SK-N-SH treated with all-trans-retinoic acid at 6 μM for 48 hours (cell line): ENCODE measurements at regions not wholly inside any gene's neighbourhood (a gene's known extent, or its start where the extent isn't known, plus 50 kb on each side); places are given as distances from the start of the nearest gene placed in this dataset.

ENCODE experiments used
- ARNTL ChIP-seq: fragments of 450-650 bp; formaldehyde crosslinking; IDR thresholded peaks from 2 replicates; pipeline ENCODE4 v1.5.0; 2020; ENCODE audit warnings: low read depth, mild to moderate bottlenecking, moderate library complexity, borderline replicate concordance
- CREB5 ChIP-seq: fragments of 250-450 bp; sonication (Bioruptor Pico); IDR thresholded peaks from 2 replicates; pipeline ENCODE4 v1.5.1; 2020; ENCODE audit warnings: low read depth, mild to moderate bottlenecking, moderate library complexity
- CSDC2 ChIP-seq: fragments of 250-450 bp; sonication (Bioruptor Pico); IDR thresholded peaks from 2 replicates; pipeline ENCODE4 v1.5.0; 2020; ENCODE audit warnings: mild to moderate bottlenecking, moderate library complexity
- GLIS3 ChIP-seq: fragments of 250-450 bp; sonication (Bioruptor Pico); IDR thresholded peaks from 2 replicates; pipeline ENCODE4 v1.5.0; 2020; ENCODE audit warnings: mild to moderate bottlenecking, moderate library complexity
- TCF4 ChIP-seq: fragments of 250-450 bp; sonication (Bioruptor Pico); IDR thresholded peaks from 2 replicates; pipeline ENCODE4 v1.8.0; 2021; ENCODE audit warnings: mild to moderate bottlenecking, moderate library complexity, borderline replicate concordance
- TOX ChIP-seq: fragments of 250-450 bp; sonication (Bioruptor Pico); IDR thresholded peaks from 2 replicates; pipeline ENCODE4 v1.8.0; 2021; ENCODE audit warnings: mild to moderate bottlenecking, moderate library complexity, borderline replicate concordance
- ZFP3 ChIP-seq: fragments of 250-450 bp; sonication (Bioruptor Pico); IDR thresholded peaks from 2 replicates; pipeline ENCODE4 v1.5.0; 2020; ENCODE audit warnings: mild to moderate bottlenecking, moderate library complexity
- ZFP30 ChIP-seq: fragments of 450-650 bp; formaldehyde crosslinking; IDR thresholded peaks from 2 replicates; pipeline ENCODE4 v1.5.0; 2022; ENCODE audit warnings: mild to moderate bottlenecking, moderate library complexity
- ZNF8 ChIP-seq: fragments of 450-650 bp; formaldehyde crosslinking; IDR thresholded peaks from 2 replicates; pipeline ENCODE4 v1.5.0; 2020; ENCODE audit warnings: mild to moderate bottlenecking, moderate library complexity
- TF ChIP-seq, protein P1 (sequence below): fragments of 250-450 bp; sonication (Bioruptor Pico); IDR thresholded peaks from 2 replicates; pipeline ENCODE4 v1.8.0; 2020; ENCODE audit warnings: mild to moderate bottlenecking, moderate library complexity, borderline replicate concordance

DNA sequence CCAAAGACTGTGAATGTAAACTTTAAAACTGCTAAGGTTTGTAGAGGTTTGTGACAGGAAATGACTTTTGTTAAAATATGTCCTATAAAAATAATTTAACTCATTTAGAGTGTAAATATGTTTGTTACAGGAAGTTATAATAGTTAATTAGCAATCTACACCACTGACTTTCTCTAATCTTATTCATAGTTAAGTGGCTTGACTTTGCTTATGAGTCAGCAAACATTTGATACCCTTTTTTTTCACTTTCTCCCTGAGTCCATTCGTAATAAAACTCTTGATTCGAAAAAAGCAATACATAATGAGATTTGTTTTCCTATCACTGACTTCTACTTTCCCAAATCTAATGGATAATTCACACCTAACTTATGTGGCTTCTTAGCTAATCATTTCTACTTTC lies 317.7 kb upstream of the SEMA3C start:
- TF ChIP-seq ZFP3 (CRISPR knock-in tag) (no peak), ARNTL (CRISPR knock-in tag) (no peak), CREB5 (CRISPR knock-in tag) (no peak), GLIS3 (CRISPR knock-in tag) (no peak), CSDC2 (CRISPR knock-in tag) (no peak), ZFP30 (CRISPR knock-in tag) (no peak), ZNF8 (CRISPR knock-in tag) (no peak), TCF4 (CRISPR knock-in tag) (no peak), TOX (CRISPR knock-in tag) (no peak)
- TF ChIP-seq, protein P1, sequence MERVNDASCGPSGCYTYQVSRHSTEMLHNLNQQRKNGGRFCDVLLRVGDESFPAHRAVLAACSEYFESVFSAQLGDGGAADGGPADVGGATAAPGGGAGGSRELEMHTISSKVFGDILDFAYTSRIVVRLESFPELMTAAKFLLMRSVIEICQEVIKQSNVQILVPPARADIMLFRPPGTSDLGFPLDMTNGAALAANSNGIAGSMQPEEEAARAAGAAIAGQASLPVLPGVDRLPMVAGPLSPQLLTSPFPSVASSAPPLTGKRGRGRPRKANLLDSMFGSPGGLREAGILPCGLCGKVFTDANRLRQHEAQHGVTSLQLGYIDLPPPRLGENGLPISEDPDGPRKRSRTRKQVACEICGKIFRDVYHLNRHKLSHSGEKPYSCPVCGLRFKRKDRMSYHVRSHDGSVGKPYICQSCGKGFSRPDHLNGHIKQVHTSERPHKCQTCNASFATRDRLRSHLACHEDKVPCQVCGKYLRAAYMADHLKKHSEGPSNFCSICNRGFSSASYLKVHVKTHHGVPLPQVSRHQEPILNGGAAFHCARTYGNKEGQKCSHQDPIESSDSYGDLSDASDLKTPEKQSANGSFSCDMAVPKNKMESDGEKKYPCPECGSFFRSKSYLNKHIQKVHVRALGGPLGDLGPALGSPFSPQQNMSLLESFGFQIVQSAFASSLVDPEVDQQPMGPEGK (CRISPR knock-in tag) = no peak
